Muscle of back (tissue), 3 donors: ENCODE measurements at regions not wholly inside any gene's neighbourhood (a gene's known extent, or its start where the extent isn't known, plus 50 kb on each side); places are given as distances from the start of the nearest gene placed in this dataset.

Source experiments
- DNase-seq, 3 donors: peaks; one replicate each; pipeline versions ENCODE4 v3.0.0 to v3.0.0-alpha.2; 2013

GRCh38 chr4:176507845-176508533 is 188.2 kb downstream of the SPCS3 start:
- DNase-seq = no peak

GRCh38 chr4:176508780-176509331 is 189.1 kb downstream of the SPCS3 start:
- no peak for DNase-seq

- no peak for DNase-seq
Observed at GRCh38 chr4:176525576-176525975, 205.8 kb downstream of the SPCS3 start.

- DNase-seq = no peak
Observed at GRCh38 chr4:176526704-176527103, 206.9 kb downstream of the SPCS3 start.

- no peak for DNase-seq
Observed at GRCh38 chr4:176529574-176529973, 209.8 kb downstream of the SPCS3 start.

DNA sequence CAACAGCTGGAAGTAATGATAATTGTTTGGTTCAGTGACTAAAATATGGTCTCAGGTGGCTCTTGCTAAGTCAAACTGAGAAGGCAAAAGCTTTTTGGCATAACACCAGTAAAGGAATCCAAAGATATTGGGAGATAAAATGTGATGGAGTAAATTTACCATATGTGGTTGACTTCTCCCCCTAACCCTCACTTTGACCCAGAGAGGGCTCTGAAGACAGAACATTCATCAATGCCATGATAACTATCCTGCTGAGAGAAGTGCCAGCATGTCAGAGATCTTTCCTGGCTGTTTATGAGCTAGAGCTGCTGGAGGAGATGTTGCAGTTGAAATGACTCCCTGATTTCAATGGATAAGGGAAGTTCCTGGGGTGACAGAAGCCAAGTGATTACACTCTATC is 213.4 kb downstream of the SPCS3 start:
- no peak for DNase-seq

DNA sequence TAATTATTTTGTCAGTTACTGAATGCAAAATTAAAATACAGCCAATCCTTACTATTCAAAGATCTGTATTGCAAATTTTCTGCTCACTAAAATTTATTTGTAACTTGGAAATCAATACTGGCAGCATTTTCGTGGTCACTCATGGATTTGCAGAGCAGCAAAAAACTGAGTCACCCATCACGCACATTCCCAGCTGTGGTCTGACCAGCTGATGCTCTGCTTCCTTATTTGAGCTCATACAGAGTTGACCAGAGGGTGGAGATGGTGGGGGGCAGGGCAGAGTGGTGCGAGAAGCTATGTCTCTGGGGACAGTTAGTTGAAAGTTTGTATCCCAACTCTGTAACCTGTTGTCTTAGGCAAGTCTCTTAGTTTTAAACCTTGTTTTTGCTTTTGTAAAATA is 214.8 kb downstream of the SPCS3 start:
- DNase-seq = peak in 1 of 3 donors; percentile 38

GRCh38 chr4:176538217-176538925 is 218.6 kb downstream of the SPCS3 start:
- DNase-seq = peak in 1 of 3 donors; percentile 60

DNA sequence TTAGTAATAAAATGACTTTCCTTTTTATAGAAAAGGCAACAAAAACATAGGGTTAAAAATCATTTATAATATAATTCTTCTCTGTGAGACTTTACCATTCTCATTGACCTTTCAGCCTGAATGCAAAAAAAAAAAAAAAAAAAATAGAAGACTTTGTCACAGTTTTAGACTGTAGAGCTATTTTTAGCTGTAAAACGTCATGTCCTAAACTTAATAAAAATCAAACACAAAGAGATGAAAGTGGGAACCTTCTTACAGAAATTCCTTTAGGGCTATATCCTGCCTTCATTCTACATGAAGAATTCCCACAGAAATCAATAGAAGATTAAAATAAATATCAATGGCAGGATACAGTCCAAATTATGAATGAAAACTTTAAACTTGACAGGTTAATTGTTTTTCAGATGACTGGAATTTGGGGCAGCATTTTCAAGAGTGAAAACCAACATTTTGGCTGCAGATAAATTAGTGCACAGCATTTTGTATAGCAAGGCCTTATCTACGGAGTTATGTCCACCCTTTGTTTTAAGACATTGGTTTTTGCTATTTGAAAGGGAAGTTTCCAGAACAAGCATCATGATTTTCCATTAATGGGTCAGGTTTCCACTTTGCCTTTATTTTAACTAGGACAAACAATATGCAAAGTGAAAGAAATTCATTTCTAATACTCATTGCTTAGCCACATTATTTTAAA is 219.5 kb downstream of the SPCS3 start:
- no peak for DNase-seq

DNA sequence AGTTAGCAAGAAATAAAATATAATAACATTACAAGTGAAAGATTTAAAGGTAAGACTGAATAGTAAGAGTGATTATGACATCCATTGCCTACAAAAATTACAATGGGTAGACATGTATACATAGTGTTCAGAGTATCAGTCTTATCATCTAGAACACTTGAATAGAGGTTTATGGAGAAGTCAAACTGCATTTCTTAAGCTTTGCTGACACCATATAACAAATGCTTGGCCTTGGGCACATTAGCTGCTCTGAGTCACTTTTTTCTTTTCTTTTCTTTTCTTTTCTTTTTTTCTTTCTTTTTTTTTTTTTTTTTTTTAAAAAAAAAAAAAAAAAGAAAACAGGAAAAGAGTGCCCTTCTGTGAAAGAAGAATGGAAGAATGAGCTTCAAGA is 220.0 kb downstream of the SPCS3 start:
- DNase-seq = no peak

GRCh38 chr4:176540814-176541213 is 221.0 kb downstream of the SPCS3 start:
- DNase-seq = no peak

DNA sequence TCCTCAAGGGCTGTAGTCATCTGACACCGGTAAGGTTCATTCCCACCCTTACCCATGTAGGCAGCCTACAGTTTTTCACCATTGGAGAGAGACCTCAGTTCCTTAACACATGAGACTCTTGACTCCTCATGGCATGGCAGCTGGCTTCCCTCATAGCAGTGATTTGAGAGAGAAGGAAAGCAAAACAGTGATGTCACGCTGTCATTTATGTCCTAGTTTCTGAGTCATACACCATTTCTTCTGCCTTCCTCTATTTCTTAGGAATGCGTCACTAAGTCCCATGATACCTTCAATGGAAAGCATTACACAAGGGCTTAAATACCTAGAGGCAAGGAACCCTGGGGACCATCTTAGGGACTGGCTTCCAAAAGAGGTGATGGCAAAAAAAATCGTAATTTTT is 226.1 kb downstream of the SPCS3 start:
- no peak for DNase-seq

DNA sequence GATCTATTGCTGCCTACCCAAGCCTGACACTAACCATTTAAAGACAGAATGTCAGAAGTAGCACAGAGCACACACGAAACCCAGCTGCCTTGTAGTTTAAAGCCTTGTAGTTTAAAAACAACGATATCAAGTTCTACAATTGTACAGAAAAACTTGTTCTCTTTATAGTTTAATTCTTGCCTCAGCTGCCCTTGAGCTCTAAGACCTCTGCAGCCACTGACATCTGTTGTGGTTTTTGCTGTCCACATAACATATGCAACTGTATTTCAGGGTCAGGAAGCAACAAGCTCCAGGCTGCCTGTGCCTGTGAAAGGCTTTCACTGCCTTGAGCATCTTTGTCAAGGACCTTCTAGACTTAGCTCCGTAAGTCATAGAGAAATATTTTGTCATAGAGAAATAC is 227.2 kb downstream of the SPCS3 start:
- DNase-seq = no peak

- peak in 1 of 3 donors; percentile 31 for DNase-seq
Observed at GRCh38 chr4:176548571-176548970, 228.8 kb downstream of the SPCS3 start.

- no peak for DNase-seq
Observed at GRCh38 chr4:176549161-176549865, 229.5 kb downstream of the SPCS3 start.

GRCh38 chr4:176558661-176559060 is 234.1 kb downstream of the VEGFC start:
- peak in 2 of 3 donors; percentile 19 to 36 for DNase-seq

GRCh38 chr4:176561368-176561767 is 231.4 kb downstream of the VEGFC start:
- no peak for DNase-seq

DNA sequence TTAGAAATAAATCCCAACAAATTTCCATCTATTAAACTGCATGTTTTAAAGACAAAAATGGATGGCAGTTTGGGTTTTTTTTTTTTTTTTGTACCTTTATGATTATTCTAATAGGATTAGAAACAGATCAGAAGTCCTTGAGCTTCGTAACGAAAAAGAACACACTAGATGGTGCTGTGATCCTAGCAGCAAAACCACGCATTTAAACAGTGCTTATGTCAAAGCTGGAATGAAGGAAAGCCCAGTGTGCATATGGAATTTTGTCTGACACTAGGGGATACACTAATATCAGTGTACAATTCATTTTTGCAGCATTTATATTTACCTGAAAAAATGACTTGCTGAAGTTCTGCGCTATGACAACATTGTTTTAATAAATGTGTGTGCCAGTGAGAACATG is 229.1 kb downstream of the VEGFC start:
- DNase-seq = peak; percentile 41 to 71 (median 42)

DNA sequence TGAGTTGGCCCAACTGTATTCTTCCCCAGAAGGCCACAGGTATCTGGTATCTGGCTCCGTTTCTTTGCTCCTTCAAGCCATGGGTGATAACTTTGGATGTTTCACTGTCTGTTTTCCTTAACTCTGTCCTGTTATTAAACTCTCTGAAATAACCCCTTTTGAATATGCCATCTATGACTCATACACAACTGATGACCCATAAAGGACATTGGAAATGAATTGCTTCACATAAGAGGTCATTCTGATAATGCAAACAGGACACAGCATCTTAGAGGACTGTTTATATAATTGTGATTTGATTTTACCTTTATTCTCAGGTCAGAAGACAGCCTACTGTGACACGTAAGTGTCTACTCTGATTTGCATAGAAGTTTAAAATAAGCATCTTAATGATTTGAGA is 227.7 kb downstream of the VEGFC start:
- no peak for DNase-seq

- no peak for DNase-seq
Observed at GRCh38 chr4:176566769-176567168, 226.0 kb downstream of the VEGFC start.

DNA sequence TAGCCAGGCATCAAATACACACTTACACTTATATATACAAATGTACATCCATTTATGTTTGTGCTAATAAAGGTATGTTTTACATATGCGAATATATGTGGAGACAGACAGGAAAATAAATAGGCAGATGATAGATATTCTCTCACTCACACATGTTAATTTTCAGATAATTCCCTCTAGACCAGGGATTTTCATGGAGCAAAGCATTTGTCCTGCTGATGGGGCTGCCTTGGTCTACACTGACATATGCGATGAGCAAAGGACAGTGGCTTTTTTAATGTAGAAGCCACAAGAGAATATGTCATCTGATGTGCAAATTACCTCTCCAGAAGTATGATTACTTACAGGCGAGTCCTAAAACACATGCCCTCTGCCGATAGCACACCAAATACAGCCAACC is 224.5 kb downstream of the VEGFC start:
- no peak for DNase-seq

DNA sequence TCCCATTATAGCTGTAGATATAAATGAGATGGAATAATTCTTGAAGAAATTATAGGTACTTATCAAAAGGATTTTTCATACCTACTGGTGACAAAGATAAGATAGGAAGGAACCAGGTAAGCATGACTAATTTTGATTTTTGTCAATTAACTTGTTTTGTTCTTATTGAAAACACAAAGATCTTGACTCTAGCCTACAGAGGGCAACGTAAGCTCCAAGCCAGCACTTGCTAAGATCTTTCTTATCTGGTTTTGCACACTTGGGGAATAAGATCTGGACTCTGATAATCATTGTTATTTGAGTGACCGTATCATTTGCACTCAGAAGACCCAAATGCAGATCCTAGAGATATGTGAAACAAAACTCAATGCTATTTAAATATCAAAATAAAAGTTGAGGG is 223.4 kb downstream of the VEGFC start:
- no peak for DNase-seq
